Fibroblast of the aortic adventitia (primary cell): ENCODE measurements at regions not wholly inside any gene's neighbourhood (a gene's known extent, or its start where the extent isn't known, plus 50 kb on each side); places are given as distances from the start of the nearest gene placed in this dataset.
A peak's percentile ranks its signal among the peaks of the same experiment; 100 is the strongest.

Experiments used
- DNase-seq: peaks from one replicate; pipeline ENCODE4 v3.0.0-alpha.2; 2010; ENCODE audit warnings: low read depth
- H3K4me3 ChIP-seq: 2 replicates; pipeline ENCODE4 v1.5.1; 2011; ENCODE audit warnings: low read depth, mild to moderate bottlenecking, control low read depth, low read length, moderate library complexity
- CTCF ChIP-seq: IDR thresholded peaks from 2 replicates; pipeline ENCODE4 v1.5.1; 2011; ENCODE audit warnings: mild to moderate bottlenecking, low read length, control low read depth, inconsistent platforms; ENCODE audit not compliant: insufficient read depth

GRCh38 chr10:78481842-78482241 is 448.2 kb downstream of the RPS24 start:
- H3K4me3 ChIP-seq, result no peak overlapping the region
- TF ChIP-seq CTCF, result no peak
- no peak for DNase-seq

DNA sequence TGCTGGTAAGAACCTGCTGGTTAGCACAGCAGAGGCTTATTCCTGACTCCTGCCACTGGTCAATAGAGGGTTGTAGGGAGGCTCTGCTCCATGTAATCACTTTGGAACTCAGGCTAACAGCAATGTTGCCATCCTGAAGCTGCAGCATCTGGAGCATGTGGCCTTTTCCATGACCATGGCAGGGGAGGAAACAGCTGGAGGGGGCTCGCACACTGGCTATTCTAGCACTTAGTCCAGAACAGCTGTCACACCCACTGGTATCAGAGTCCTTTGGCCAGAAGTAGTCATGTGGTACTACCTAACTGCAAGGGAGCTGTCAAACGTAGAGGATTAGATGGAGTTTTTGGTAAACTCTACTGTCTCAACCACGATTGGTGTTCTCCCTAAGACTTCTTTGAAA is 450.0 kb downstream of the RPS24 start:
- H3K4me3 ChIP-seq, result no peak overlapping the region
- TF ChIP-seq CTCF, result no peak
- no peak for DNase-seq

DNA sequence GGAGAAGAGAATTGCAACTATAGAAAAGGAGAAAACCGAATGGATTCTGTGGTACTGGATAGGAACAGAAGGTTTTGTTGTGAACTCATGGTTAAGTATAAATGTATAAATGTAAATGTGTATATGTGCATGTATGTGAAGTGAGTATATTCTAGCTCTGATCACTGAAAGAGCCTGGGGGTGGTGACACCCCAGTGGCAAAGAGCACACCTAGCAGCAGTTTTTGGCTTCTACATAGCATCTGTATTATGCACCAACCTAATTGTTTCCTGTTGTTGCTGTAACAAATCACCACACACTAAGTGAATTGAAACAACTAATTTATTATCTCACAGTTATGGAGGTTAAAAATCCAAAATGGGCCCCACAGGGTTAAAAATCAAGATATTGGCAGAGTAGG is 455.4 kb downstream of the RPS24 start:
- H3K4me3 ChIP-seq, result no peak overlapping the region
- no peak for TF ChIP-seq CTCF
- DNase-seq, result no peak

GRCh38 chr10:78491812-78492211 is 458.1 kb downstream of the RPS24 start:
- no peak for TF ChIP-seq CTCF
- no peak overlapping the region for H3K4me3 ChIP-seq
- no peak for DNase-seq

GRCh38 chr10:78492424-78492823 is 458.8 kb downstream of the RPS24 start:
- TF ChIP-seq CTCF, result no peak
- DNase-seq, result no peak
- no peak overlapping the region for H3K4me3 ChIP-seq

GRCh38 chr10:78494179-78494578 is 460.5 kb downstream of the RPS24 start:
- no peak for TF ChIP-seq CTCF
- DNase-seq, result no peak
- no peak overlapping the region for H3K4me3 ChIP-seq

DNA sequence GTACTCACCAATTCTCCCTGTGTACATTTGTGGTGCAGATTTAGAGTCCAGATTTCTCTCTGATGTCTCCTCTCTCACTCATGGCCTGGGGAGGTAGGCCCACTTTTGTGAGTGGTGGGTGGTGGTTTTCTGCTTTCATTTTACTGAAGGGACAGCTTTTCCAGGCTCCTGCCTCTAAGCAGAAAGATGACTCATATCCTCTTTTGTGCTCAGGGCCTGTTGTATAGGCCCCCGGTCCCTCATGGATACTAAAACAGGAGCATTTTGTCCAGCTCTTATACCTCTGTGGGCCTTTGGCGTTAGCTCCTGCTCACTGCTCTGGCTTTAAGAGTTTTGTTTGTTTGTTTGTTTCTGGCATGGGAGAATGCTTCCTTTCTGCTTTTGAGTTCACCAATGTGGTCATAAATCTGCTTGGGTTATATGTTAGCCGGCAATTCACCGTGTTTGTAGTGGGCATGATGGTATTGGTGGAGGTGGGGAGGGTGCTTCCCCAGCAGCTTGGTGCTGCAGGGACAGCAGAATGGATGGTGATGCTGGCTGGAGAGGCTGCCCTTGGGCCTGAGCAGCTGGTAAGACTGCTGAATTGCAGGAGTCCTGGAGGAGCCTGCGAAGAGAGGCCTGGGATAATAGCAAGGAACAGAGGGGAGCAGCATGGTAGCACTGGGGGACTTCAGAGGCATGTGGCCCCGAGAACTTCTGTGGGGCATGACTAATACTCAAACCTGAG is 468.7 kb downstream of the RPS24 start:
- no peak for TF ChIP-seq CTCF
- peak; percentile 31 for DNase-seq
- no peak overlapping the region for H3K4me3 ChIP-seq
